OCI-LY7 (cell line): ENCODE measurements at regions not wholly inside any gene's neighbourhood (a gene's known extent, or its start where the extent isn't known, plus 50 kb on each side); places are given as distances from the start of the nearest gene placed in this dataset.

Experiments
- EZH2phosphoT487 ChIP-seq: fragments of 200-600 bp; sonication (generic); IDR thresholded peaks from 2 replicates; pipeline ENCODE4 v1.6.1; 2018; ENCODE audit warnings: low read depth, borderline replicate concordance, mild to moderate bottlenecking, mixed run types, antibody characterized with exemption, low read length, moderate library complexity, mixed read lengths
- TF ChIP-seq, protein P1 (sequence below): fragments of 200-600 bp; sonication (generic); conservative IDR thresholded peaks from 2 replicates; pipeline ENCODE4 v1.5.1; 2014; ENCODE audit warnings: mild to moderate bottlenecking, antibody characterized with exemption, low read length, moderate library complexity, mixed read lengths

DNA sequence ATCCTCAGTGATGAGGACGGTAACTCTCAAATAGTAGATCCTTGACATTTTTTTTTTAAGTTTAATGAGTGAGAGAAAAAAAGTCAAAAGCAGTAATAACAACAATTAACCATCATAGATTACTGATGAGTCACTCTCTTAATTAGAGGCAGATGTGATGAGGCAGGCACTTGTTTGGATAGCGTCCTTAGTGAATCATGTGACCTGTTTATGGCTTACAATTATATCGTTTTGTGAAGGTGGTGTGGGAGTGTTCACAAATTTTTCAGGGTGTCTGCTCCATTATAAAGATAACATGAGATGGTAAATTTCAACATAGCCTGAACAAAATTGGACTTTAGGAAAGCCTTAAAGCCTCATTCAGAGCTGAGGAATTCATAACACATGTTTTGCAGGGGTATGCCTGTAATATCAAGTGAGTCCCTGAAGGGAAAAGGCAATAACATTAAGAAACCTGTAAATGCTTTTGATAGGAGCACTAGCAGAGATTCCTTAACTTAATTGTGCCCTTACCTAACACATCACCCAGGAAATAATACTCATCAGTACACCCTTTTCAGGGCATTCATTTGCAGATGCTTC lies 51.9 kb upstream of the XIAP start:
- TF ChIP-seq, protein P1, sequence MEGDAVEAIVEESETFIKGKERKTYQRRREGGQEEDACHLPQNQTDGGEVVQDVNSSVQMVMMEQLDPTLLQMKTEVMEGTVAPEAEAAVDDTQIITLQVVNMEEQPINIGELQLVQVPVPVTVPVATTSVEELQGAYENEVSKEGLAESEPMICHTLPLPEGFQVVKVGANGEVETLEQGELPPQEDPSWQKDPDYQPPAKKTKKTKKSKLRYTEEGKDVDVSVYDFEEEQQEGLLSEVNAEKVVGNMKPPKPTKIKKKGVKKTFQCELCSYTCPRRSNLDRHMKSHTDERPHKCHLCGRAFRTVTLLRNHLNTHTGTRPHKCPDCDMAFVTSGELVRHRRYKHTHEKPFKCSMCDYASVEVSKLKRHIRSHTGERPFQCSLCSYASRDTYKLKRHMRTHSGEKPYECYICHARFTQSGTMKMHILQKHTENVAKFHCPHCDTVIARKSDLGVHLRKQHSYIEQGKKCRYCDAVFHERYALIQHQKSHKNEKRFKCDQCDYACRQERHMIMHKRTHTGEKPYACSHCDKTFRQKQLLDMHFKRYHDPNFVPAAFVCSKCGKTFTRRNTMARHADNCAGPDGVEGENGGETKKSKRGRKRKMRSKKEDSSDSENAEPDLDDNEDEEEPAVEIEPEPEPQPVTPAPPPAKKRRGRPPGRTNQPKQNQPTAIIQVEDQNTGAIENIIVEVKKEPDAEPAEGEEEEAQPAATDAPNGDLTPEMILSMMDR: no peak
- TF ChIP-seq EZH2phosphoT487: no peak
